IMR-90 (cell line): ENCODE measurements at regions not wholly inside any gene's neighbourhood (a gene's known extent, or its start where the extent isn't known, plus 50 kb on each side); places are given as distances from the start of the nearest gene placed in this dataset.

Experiments
- ATAC-seq: fragments of 200-7000 bp; cut with Tn5 transposase; 2 replicates; pipeline ENCODE4 v1.9.1; 2020; ENCODE audit warnings: low read depth, mild to moderate bottlenecking, moderate library complexity
- BruUV-seq: library from RNA; stranded (reverse); fragments of 400-500 nt; replicated peaks from 2 replicates; lab custom pipeline; 2021; lab: Mats Ljungman, UMichigan
- CTCF ChIA-PET: fragments of 300-600 bp; formaldehyde crosslinking; extraction: SDS; loops from one replicate; lab custom pipeline; 2021; ENCODE audit warnings: antibody characterized with exemption; lab: Yijun Ruan, JAX
- POLR2A ChIA-PET: fragments of 300-600 bp; sonication (Branson Sonifier 250); formaldehyde crosslinking; loops from one replicate; lab custom pipeline; 2022; ENCODE audit warnings: antibody characterized with exemption; ENCODE audit not compliant: unreplicated experiment; lab: Charles Lee
- DNase-seq: peaks from one replicate; pipeline ENCODE4 v3.0.0; 2013
- H2AFZ ChIP-seq: replicated peaks from 2 replicates; pipeline ENCODE3; 2013; ENCODE audit warnings: low read length, mild to moderate bottlenecking; ENCODE audit not compliant: poor library complexity
- H2AK5ac ChIP-seq: 2 replicates; pipeline ENCODE4 v1.6.1; 2013; ENCODE audit warnings: low read depth, low read length, inconsistent platforms
- H2AK9ac ChIP-seq: replicated peaks from 2 replicates; pipeline ENCODE3; 2013; ENCODE audit warnings: mild to moderate bottlenecking, low read depth, low read length, moderate library complexity; ENCODE audit not compliant: poor library complexity
- H2BK120ac ChIP-seq: 2 replicates; pipeline ENCODE4 v1.6.1; 2013; ENCODE audit warnings: low read depth, low read length, inconsistent platforms
- H2BK15ac ChIP-seq: 3 replicates; pipeline ENCODE4 v1.6.1; 2013; ENCODE audit warnings: low read depth, low read length, inconsistent platforms
- H2BK20ac ChIP-seq: 2 replicates; pipeline ENCODE4 v1.6.1; 2013; ENCODE audit warnings: low read depth, mild to moderate bottlenecking, inconsistent platforms, low read length, moderate library complexity
- H2BK5ac ChIP-seq: 2 replicates; pipeline ENCODE4 v1.6.1; 2013; ENCODE audit warnings: mild to moderate bottlenecking, low read depth, low read length, inconsistent platforms; ENCODE audit not compliant: poor library complexity, severe bottlenecking
- H3K14ac ChIP-seq: replicated peaks from 2 replicates; pipeline ENCODE4 v1.6.1; 2013; ENCODE audit warnings: low read depth, low read length, inconsistent platforms
- H3K18ac ChIP-seq: 2 replicates; pipeline ENCODE4 v1.6.1; 2013; ENCODE audit warnings: low read depth, low read length, control low read depth
- H3K23ac ChIP-seq: 2 replicates; pipeline ENCODE4 v1.6.1; 2013; ENCODE audit warnings: low read depth, low read length, inconsistent platforms
- H3K27ac ChIP-seq: 2 replicates; pipeline ENCODE4 v1.5.1; 2013; ENCODE audit warnings: mild to moderate bottlenecking, control low read depth, low read length; ENCODE audit not compliant: insufficient read depth
- H3K27me3 ChIP-seq: 2 replicates; pipeline ENCODE4 v1.6.1; 2013; ENCODE audit warnings: low read length; ENCODE audit not compliant: control insufficient read depth, insufficient read depth
- H3K36me3 ChIP-seq: 2 replicates; pipeline ENCODE4 v1.6.1; 2013; ENCODE audit warnings: low read length, mixed read lengths; ENCODE audit not compliant: control insufficient read depth, insufficient read depth
- H3K4ac ChIP-seq: 2 replicates; pipeline ENCODE4 v1.6.1; 2013; ENCODE audit warnings: low read depth, low read length, inconsistent platforms
- H3K4me1 ChIP-seq: 2 replicates; pipeline ENCODE4 v1.6.1; 2013; ENCODE audit warnings: low read length, mixed read lengths; ENCODE audit not compliant: control insufficient read depth, insufficient read depth
- H3K4me2 ChIP-seq: 2 replicates; pipeline ENCODE4 v1.6.1; 2013; ENCODE audit warnings: low read depth, mild to moderate bottlenecking, control low read depth, low read length, moderate library complexity
- H3K4me3 ChIP-seq: 2 replicates; pipeline ENCODE4 v1.5.1; 2013; ENCODE audit warnings: low read depth, mild to moderate bottlenecking, control low read depth, low read length, moderate library complexity; ENCODE audit not compliant: insufficient read depth
- H3K56ac ChIP-seq: 2 replicates; pipeline ENCODE4 v1.6.1; 2013; ENCODE audit warnings: low read length, inconsistent platforms; ENCODE audit not compliant: insufficient read depth; ENCODE audit errors: extremely low read depth
- H3K79me1 ChIP-seq, 2 experiments: 2 replicates each; pipeline ENCODE4 v1.6.1; 2013; ENCODE audit warnings: low read length in 2 of 2, inconsistent platforms in 1 of 2, low read depth in 1 of 2
- H3K9ac ChIP-seq: 2 replicates; pipeline ENCODE4 v1.6.1; 2013; ENCODE audit warnings: low read depth, low read length, control low read depth
- H3K9me1 ChIP-seq: 2 replicates; pipeline ENCODE4 v1.6.1; 2013; ENCODE audit warnings: low read length, inconsistent platforms; ENCODE audit not compliant: insufficient read depth
- H3K9me3 ChIP-seq: 2 replicates; pipeline ENCODE4 v1.6.1; 2013; ENCODE audit warnings: low read length; ENCODE audit not compliant: control insufficient read depth, insufficient read depth
- H4K20me1 ChIP-seq: 2 replicates; pipeline ENCODE4 v1.6.1; 2013; ENCODE audit warnings: low read length, inconsistent platforms; ENCODE audit not compliant: insufficient read depth
- H4K5ac ChIP-seq: 2 replicates; pipeline ENCODE4 v1.6.1; 2013; ENCODE audit warnings: mild to moderate bottlenecking, low read depth, low read length, control low read depth
- H4K8ac ChIP-seq, 2 experiments: 2 replicates each; pipeline ENCODE4 v1.6.1; 2013; ENCODE audit warnings: low read depth in 2 of 2, low read length in 2 of 2, control low read depth in 1 of 2, inconsistent platforms in 1 of 2
- H4K91ac ChIP-seq: 2 replicates; pipeline ENCODE4 v1.6.1; 2013; ENCODE audit warnings: low read depth, low read length, inconsistent platforms; ENCODE audit not compliant: insufficient read depth
- BHLHE40 ChIP-seq: fragments of 150-350 bp; IDR thresholded peaks from 2 replicates; pipeline ENCODE4 v1.6.1; 2016; ENCODE audit warnings: mild to moderate bottlenecking, low read depth, low read length
- CHD1 ChIP-seq: IDR thresholded peaks from 2 replicates; pipeline ENCODE4 v1.6.1; 2012; ENCODE audit warnings: low read depth, low read length, improper control_type of control experiment
- CTCF ChIP-seq: conservative IDR thresholded peaks from 2 replicates; pipeline ENCODE4 v1.5.1; 2012; ENCODE audit warnings: mild to moderate bottlenecking, low read depth, low read length, improper control_type of control experiment
- FOS ChIP-seq: fragments of 150-350 bp; IDR thresholded peaks from 2 replicates; pipeline ENCODE4 v1.6.1; 2016; ENCODE audit warnings: low read depth, low read length
- MAFK ChIP-seq: IDR thresholded peaks from 2 replicates; pipeline ENCODE4 v1.6.1; 2012; ENCODE audit warnings: low read depth, low read length, improper control_type of control experiment
- NFE2L2 ChIP-seq: fragments of 150-350 bp; IDR thresholded peaks from 2 replicates; pipeline ENCODE4 v1.6.1; 2016; ENCODE audit warnings: low read depth, mild to moderate bottlenecking, low read length
- POLR2A ChIP-seq: IDR thresholded peaks from 2 replicates; pipeline ENCODE4 v1.6.1; 2012; ENCODE audit warnings: mild to moderate bottlenecking, low read depth, low read length
- RAD21 ChIP-seq: IDR thresholded peaks from 2 replicates; pipeline ENCODE4 v1.6.1; 2012; ENCODE audit warnings: low read length, improper control_type of control experiment
- RCOR1 ChIP-seq: IDR thresholded peaks from 2 replicates; pipeline ENCODE4 v1.6.1; 2012; ENCODE audit warnings: mild to moderate bottlenecking, low read length, improper control_type of control experiment; ENCODE audit not compliant: insufficient replicate concordance
- RFX5 ChIP-seq: IDR thresholded peaks from 2 replicates; pipeline ENCODE4 v1.8.0; 2012; ENCODE audit warnings: low read depth, mild to moderate bottlenecking, low read length, moderate library complexity
- SMC3 ChIP-seq: fragments of 150-350 bp; IDR thresholded peaks from 2 replicates; pipeline ENCODE4 v1.6.1; 2016; ENCODE audit warnings: low read depth, mild to moderate bottlenecking, antibody characterized with exemption, low read length, moderate library complexity
- WGBS, 2 experiments: methylation state at CpG; one replicate each; pipeline versions ENCODE4 v1.1.5 to v1.1.7; 2013; ENCODE audit warnings: missing lambda C conversion rate in 2 of 2; ENCODE audit not compliant: insufficient read length in 1 of 2; ENCODE audit errors: extremely low coverage in 2 of 2; 5-methylcytosine and 5-hydroxymethylcytosine counted together
- dilution Hi-C: fragments of 300-500 bp; cut with HindIII; formaldehyde crosslinking; loops from one replicate; pipeline ENCODE4 v1.14.3; 2018; ENCODE audit warnings: low sequenced_read_pairs; ENCODE audit not compliant: unreplicated experiment
- in situ Hi-C: fragments of 300-500 bp; cut with MboI; formaldehyde crosslinking; loops from 3 replicates; pipeline ENCODE4 v1.14.3; 2019; ENCODE audit warnings: low sequenced_read_pairs, inconsistent platforms, mixed read lengths
- intact Hi-C: fragments of 100-400 bp; cut with micrococcal nuclease; formaldehyde crosslinking; loops from 2 replicates; pipeline ENCODE4 v1.10.0; 2022
- TF ChIP-seq, protein P1 (sequence below): fragments of 150-350 bp; IDR thresholded peaks from 2 replicates; pipeline ENCODE4 v1.6.1; 2016; ENCODE audit warnings: low read depth, mild to moderate bottlenecking, low read length, moderate library complexity, borderline replicate concordance
- TF ChIP-seq, protein P2 (sequence below): fragments of 150-350 bp; IDR thresholded peaks from 2 replicates; pipeline ENCODE4 v1.6.1; 2017; ENCODE audit warnings: mild to moderate bottlenecking, antibody characterized with exemption, low read length, low read depth

DNA sequence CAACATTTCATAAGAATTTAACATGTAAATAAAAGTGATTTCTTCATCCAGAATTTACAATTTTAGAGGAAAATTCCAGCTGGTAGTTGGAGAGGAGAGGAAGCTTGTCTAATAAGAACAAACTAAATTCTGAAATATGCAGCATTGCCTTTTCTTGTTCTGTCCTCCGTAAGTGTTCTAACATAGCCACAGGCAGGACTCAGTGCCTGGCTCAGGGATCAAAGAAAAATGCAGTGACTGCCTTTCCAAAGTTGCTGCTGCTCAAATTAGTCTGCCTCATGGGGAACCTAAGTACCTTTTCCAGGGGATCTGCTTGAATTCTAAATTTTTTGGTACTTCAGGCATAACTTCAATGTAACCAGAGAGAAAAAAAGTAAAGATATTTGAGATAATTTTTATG lies 713.0 kb upstream of the CADM2 start:
- BruUV-seq = no TSS peak
- no CpG with 5 or more reads among the region's 1 CpG for WGBS, 2 experiments

More for the DNA sequence above, 713.0 kb upstream of the CADM2 start:
- no peak for TF ChIP-seq MAFK
- TF ChIP-seq, protein P1, sequence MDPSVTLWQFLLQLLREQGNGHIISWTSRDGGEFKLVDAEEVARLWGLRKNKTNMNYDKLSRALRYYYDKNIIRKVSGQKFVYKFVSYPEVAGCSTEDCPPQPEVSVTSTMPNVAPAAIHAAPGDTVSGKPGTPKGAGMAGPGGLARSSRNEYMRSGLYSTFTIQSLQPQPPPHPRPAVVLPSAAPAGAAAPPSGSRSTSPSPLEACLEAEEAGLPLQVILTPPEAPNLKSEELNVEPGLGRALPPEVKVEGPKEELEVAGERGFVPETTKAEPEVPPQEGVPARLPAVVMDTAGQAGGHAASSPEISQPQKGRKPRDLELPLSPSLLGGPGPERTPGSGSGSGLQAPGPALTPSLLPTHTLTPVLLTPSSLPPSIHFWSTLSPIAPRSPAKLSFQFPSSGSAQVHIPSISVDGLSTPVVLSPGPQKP = no peak
- no peak for TF ChIP-seq CTCF
- TF ChIP-seq BHLHE40 = no peak
- no peak for TF ChIP-seq RFX5
- no peak for TF ChIP-seq SMC3
- TF ChIP-seq RAD21 = no peak
- no peak for TF ChIP-seq RCOR1
- TF ChIP-seq, protein P2, sequence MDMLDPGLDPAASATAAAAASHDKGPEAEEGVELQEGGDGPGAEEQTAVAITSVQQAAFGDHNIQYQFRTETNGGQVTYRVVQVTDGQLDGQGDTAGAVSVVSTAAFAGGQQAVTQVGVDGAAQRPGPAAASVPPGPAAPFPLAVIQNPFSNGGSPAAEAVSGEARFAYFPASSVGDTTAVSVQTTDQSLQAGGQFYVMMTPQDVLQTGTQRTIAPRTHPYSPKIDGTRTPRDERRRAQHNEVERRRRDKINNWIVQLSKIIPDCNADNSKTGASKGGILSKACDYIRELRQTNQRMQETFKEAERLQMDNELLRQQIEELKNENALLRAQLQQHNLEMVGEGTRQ = no peak
- no peak for TF ChIP-seq NFE2L2
- TF ChIP-seq CHD1 = no peak
- TF ChIP-seq FOS = no peak
- no peak for TF ChIP-seq POLR2A
- DNase-seq (no peak), ATAC-seq (no peak)
- Histone ChIP-seq H4K5ac (no peak overlapping the region), H3K27me3 (no peaks in the 10 kb centered on the region), H3K4ac (no peak overlapping the region), H3K9me1 (no peaks in the 10 kb centered on the region), H3K4me1 (no peaks in the 10 kb centered on the region), H3K27ac (no peak overlapping the region), H3K56ac (no peak overlapping the region), H3K79me1 (no peaks in the 10 kb centered on the region), H3K4me2 (no peak overlapping the region), H3K9ac (no peak overlapping the region), H4K20me1 (no peaks in the 10 kb centered on the region), H3K36me3 (no peaks in the 10 kb centered on the region), H2AK9ac (no peak overlapping the region), H4K8ac (no peak overlapping the region), H2BK120ac (no peak overlapping the region), H2BK5ac (no peak overlapping the region), H3K9me3 (peaks cover 2% of the 10 kb centered on the region; the same call in 1 of the 2 replicates), H2BK20ac (no peak overlapping the region), H4K91ac (no peak overlapping the region), H3K23ac (no peak overlapping the region), H2BK15ac (no peak overlapping the region), H3K4me3 (no peak overlapping the region), H2AFZ (no peak overlapping the region), H2AK5ac (no peak overlapping the region), H3K14ac (no peak overlapping the region), H3K18ac (no peak overlapping the region)
- intact Hi-C loops (no loop called here), dilution Hi-C loops (no loop called here), in situ Hi-C loops (no loop called here)
- CTCF ChIA-PET = no interaction called here
- POLR2A ChIA-PET = no interaction called here
